ENCODE measurements at regions not wholly inside any gene's neighbourhood (a gene's known extent, or its start where the extent isn't known, plus 50 kb on each side); places are given as distances from the start of the nearest gene placed in this dataset.

GRCh38 chr1:38716229-38716628, 143.3 kb downstream of the RRAGC start:
- no peak for DNase-seq

GRCh38 chr1:38715415-38715814, 144.2 kb downstream of the RRAGC start:
- DNase-seq = no peak

- no peak for DNase-seq
Measured at GRCh38 chr1:38712046-38712445, 147.5 kb downstream of the RRAGC start.

- DNase-seq = no peak
Measured at GRCh38 chr1:38708701-38709258, 150.8 kb downstream of the RRAGC start.

GRCh38 chr1:38701088-38701487, 158.5 kb downstream of the RRAGC start:
- DNase-seq = no peak

GRCh38 chr1:38700077-38700470, 159.5 kb downstream of the RRAGC start:
- no peak for DNase-seq

- DNase-seq = no peak
Measured at GRCh38 chr1:38699330-38700076, 160.1 kb downstream of the RRAGC start.

GRCh38 chr1:38697387-38697786, 162.2 kb downstream of the RRAGC start:
- no peak for DNase-seq

- no peak for DNase-seq
Measured at GRCh38 chr1:38696371-38696770, 163.2 kb downstream of the RRAGC start.

- no peak for DNase-seq
Measured at GRCh38 chr1:38693759-38694158, 165.8 kb downstream of the RRAGC start.

- DNase-seq = no peak
Measured at GRCh38 chr1:38693031-38693430, 166.5 kb downstream of the RRAGC start.

GRCh38 chr1:38690790-38691449, 168.7 kb downstream of the RRAGC start:
- no peak for DNase-seq

- no peak for DNase-seq
Measured at GRCh38 chr1:38686927-38687255, 172.7 kb downstream of the RRAGC start.

GRCh38 chr1:38686167-38686926, 173.2 kb downstream of the RRAGC start:
- DNase-seq = no peak

- no peak for DNase-seq
Measured at GRCh38 chr1:38685388-38685787, 174.2 kb downstream of the RRAGC start.

- DNase-seq = no peak
Measured at GRCh38 chr1:38680801-38681510, 178.6 kb downstream of the RRAGC start.

- DNase-seq = no peak
Measured at GRCh38 chr1:38677756-38678155, 181.8 kb downstream of the RRAGC start.

GRCh38 chr1:38677311-38677710, 182.3 kb downstream of the RRAGC start:
- no peak for DNase-seq

- DNase-seq = no peak
Measured at GRCh38 chr1:38672692-38673091, 186.9 kb downstream of the RRAGC start.

GRCh38 chr1:38671221-38671620, 188.4 kb downstream of the RRAGC start:
- peak; percentile 55 for DNase-seq

- DNase-seq = no peak
Measured at GRCh38 chr1:38670544-38671122, 188.9 kb downstream of the RRAGC start.

GRCh38 chr1:38667626-38668025, 191.9 kb downstream of the RRAGC start:
- DNase-seq = no peak

GRCh38 chr1:38662126-38662525, 197.4 kb downstream of the RRAGC start:
- no peak for DNase-seq

All from NCI-H774 (cell line).